ENCODE measurements at regions not wholly inside any gene's neighbourhood (a gene's known extent, or its start where the extent isn't known, plus 50 kb on each side); places are given as distances from the start of the nearest gene placed in this dataset.

GRCh38 chr13:34349091-34349722 lies 531.3 kb downstream of the RFC3 start:
- no peaks in the 10 kb centered on the region for H3K27me3 Mint-ChIP-seq
- no peak for DNase-seq

GRCh38 chr13:34350671-34351070 lies 532.7 kb downstream of the RFC3 start:
- no peak for DNase-seq
- Mint-ChIP-seq H3K9me3 (no peaks in the 10 kb centered on the region), H3K4me3 (no peak overlapping the region), H3K36me3 (no peaks in the 10 kb centered on the region), H3K4me1 (no peaks in the 10 kb centered on the region), H3K27me3 (no peaks in the 10 kb centered on the region), H3K27ac (no peak overlapping the region)

More at GRCh38 chr13:34349091-34349722, 531.3 kb downstream of the RFC3 start:
- no peaks in the 10 kb centered on the region for H3K4me1 Mint-ChIP-seq
- no peaks in the 10 kb centered on the region for H3K36me3 Mint-ChIP-seq
- H3K9me3 Mint-ChIP-seq: no peaks in the 10 kb centered on the region
- no peak overlapping the region for H3K4me3 Mint-ChIP-seq
- no peak overlapping the region for H3K27ac Mint-ChIP-seq

GRCh38 chr13:34351134-34351533 lies 533.2 kb downstream of the RFC3 start:
- DNase-seq: no peak
- Mint-ChIP-seq H3K27ac (no peak overlapping the region), H3K4me1 (no peaks in the 10 kb centered on the region), H3K36me3 (no peaks in the 10 kb centered on the region), H3K4me3 (no peak overlapping the region), H3K9me3 (no peaks in the 10 kb centered on the region), H3K27me3 (no peaks in the 10 kb centered on the region)

DNA sequence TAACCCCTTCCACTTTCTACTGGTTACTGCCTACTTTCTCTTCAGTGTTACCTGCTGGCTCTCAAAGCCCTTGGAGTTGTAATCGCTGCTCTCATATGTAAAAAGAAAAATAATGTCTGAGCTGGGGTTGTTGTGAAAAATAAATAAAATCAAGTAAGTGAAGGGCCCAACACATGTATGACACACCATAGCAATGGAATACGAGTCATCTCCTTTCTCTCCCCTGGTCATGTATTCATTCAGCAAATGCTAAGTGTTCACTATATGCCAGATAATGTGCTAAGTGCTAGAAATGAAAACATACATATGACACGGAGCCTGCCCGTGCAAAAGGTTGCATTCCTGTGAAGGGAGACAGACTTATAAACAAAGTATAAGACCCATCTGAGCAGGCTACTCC lies 535.0 kb downstream of the RFC3 start:
- H3K4me3 Mint-ChIP-seq: no peak overlapping the region
- H3K27me3 Mint-ChIP-seq: peaks cover 4% of the 10 kb centered on the region
- H3K36me3 Mint-ChIP-seq: no peaks in the 10 kb centered on the region
- H3K27ac Mint-ChIP-seq: no peak overlapping the region
- no peak for DNase-seq
- H3K9me3 Mint-ChIP-seq: no peaks in the 10 kb centered on the region
- H3K4me1 Mint-ChIP-seq: no peaks in the 10 kb centered on the region

DNA sequence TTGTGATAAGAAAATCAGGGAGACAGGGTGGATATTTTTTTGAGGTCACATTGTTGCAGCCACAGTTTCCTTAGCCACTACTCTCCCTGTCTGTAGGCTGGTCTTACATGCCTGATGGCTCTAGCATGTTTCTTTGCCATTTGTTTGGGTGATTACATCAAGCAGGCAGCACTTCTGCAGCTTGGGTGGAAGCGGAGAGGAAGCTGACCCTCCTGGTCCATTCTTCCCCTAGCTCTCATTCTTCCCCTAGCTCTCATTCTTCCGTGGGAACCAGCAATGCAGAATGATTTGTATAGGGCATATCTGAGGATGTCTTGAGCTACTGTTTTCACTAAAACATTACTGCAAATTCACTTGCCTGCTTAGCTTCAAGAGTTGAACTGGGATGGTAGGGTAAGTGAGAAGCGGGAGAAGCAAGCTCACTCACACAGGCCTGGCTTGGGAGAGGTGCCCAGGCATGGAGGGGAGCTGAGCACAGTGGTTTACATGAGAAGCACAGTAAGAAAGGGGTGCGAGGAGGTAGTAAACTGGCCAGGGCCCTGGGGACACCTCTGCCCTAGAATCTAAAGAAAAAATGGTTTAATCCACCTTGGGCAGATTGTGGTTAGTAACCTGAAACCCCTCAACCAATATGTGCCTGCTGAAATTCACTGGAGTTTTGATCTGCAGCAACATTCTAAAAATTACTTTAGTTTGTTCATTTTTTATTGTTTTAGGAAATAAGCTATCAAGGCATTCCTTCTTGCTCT lies 538.9 kb downstream of the RFC3 start:
- Mint-ChIP-seq H3K27ac (no peak overlapping the region), H3K4me1 (no peaks in the 10 kb centered on the region), H3K27me3 (peaks cover 4% of the 10 kb centered on the region), H3K9me3 (no peaks in the 10 kb centered on the region), H3K36me3 (no peaks in the 10 kb centered on the region), H3K4me3 (no peak overlapping the region)
- DNase-seq: no peak

- DNase-seq: no peak
- Mint-ChIP-seq H3K36me3 (no peaks in the 10 kb centered on the region), H3K4me1 (no peaks in the 10 kb centered on the region), H3K27ac (no peak overlapping the region), H3K27me3 (peaks cover 4% of the 10 kb centered on the region), H3K4me3 (no peak overlapping the region), H3K9me3 (no peaks in the 10 kb centered on the region)
These were observed 539.7 kb downstream of the RFC3 start for GRCh38 chr13:34357435-34358232.

DNA sequence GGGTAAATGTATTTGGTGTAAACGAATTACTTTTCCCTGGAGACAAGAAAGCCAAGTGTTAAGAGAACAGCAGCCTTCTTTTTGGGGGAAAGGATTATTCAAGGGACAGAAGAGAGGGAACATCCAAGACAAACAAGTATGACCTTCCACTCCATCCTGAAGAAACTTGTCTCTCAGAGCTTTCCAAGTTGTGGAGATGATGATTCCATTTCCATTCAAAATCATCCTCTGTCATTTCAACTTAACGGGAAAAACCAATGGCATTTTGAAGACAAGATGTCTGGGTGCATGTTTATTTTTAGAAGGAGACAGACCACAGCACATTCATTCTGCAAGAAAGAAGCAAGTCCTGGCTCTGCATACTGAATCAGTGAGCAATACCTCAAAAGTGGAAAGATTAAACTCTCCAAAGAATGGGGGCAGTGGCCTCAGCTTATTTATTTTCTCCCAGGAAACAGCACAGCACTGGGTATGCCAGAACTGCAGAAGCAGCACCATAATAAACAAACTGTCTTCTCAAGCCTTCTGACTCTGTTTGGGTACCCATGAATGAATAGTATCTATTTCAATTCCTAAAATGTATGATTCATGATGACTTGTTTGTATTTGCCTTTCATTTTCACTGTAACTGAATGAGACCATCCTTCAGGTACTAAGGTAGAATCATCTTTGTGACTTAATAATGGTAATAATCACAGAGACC lies 541.0 kb downstream of the RFC3 start:
- Mint-ChIP-seq H3K27ac (no peak overlapping the region), H3K4me1 (no peaks in the 10 kb centered on the region), H3K27me3 (peaks cover 4% of the 10 kb centered on the region), H3K9me3 (no peaks in the 10 kb centered on the region), H3K36me3 (no peaks in the 10 kb centered on the region), H3K4me3 (no peak overlapping the region)
- no peak for DNase-seq

GRCh38 chr13:34360702-34361101 lies 542.8 kb downstream of the RFC3 start:
- no peak for DNase-seq
- Mint-ChIP-seq H3K4me1 (no peaks in the 10 kb centered on the region), H3K9me3 (no peaks in the 10 kb centered on the region), H3K4me3 (no peak overlapping the region), H3K27ac (no peak overlapping the region), H3K36me3 (no peaks in the 10 kb centered on the region), H3K27me3 (peaks cover 4% of the 10 kb centered on the region)

DNA sequence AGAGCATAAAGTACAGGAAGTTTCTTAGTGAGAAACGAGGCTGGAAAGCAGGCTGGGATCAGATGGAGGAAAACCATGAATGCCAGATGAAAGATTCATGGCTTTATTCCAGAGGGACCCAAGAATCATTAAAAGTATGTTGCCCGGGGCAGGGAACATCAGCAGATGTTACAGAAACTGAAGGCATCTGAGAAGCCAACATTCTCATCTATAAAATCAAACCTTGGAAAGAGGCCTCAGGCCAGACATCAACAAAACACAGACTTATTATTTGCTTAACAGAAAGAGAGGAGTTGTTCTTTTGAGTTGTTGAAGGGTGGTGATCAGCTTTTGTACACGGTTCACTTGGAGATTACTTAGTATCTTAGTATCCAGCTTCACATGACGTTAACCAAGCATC lies 543.6 kb downstream of the RFC3 start:
- Mint-ChIP-seq H3K27me3 (peaks cover 4% of the 10 kb centered on the region), H3K4me1 (no peaks in the 10 kb centered on the region), H3K9me3 (no peaks in the 10 kb centered on the region), H3K27ac (no peak overlapping the region), H3K4me3 (no peak overlapping the region), H3K36me3 (no peaks in the 10 kb centered on the region)
- DNase-seq: no peak

DNA sequence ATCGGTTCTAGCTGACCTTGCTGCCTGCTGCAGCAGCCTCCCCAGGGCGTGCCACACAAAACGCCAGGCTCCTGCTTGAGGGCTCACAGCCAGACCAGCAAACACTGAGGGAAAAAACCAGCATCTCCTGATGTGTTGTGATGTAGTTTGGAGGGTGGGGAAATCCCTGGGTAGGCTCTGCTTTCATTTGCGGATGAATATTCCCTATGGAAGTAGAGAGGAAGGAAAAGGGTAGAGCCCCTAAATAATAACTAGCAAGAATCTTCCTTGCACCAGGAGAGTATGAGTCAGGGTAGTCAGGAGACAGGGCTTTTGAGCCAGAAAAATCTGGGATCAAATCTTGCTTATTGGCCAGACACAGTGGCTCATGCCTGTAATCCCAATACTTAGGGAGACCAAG lies 545.3 kb downstream of the RFC3 start:
- no peaks in the 10 kb centered on the region for H3K27me3 Mint-ChIP-seq
- no peak for DNase-seq
- no peak overlapping the region for H3K27ac Mint-ChIP-seq
- H3K36me3 Mint-ChIP-seq: no peaks in the 10 kb centered on the region
- peaks cover 2% of the 10 kb centered on the region for H3K9me3 Mint-ChIP-seq
- no peak overlapping the region for H3K4me3 Mint-ChIP-seq
- H3K4me1 Mint-ChIP-seq: no peaks in the 10 kb centered on the region

GRCh38 chr13:34364633-34365032 lies 546.7 kb downstream of the RFC3 start:
- Mint-ChIP-seq H3K4me3 (no peak overlapping the region), H3K36me3 (no peaks in the 10 kb centered on the region), H3K4me1 (no peaks in the 10 kb centered on the region), H3K9me3 (peaks cover 2% of the 10 kb centered on the region), H3K27ac (no peak overlapping the region), H3K27me3 (no peaks in the 10 kb centered on the region)
- DNase-seq: no peak

- H3K4me3 Mint-ChIP-seq: no peak overlapping the region
- no peaks in the 10 kb centered on the region for H3K36me3 Mint-ChIP-seq
- H3K27ac Mint-ChIP-seq: no peak overlapping the region
These were observed 552.0 kb downstream of the RFC3 start for GRCh38 chr13:34369931-34370330.

GRCh38 chr13:34371108-34371507 lies 553.2 kb downstream of the RFC3 start:
- Mint-ChIP-seq H3K36me3 (no peaks in the 10 kb centered on the region), H3K27ac (no peak overlapping the region), H3K4me1 (no peaks in the 10 kb centered on the region), H3K27me3 (peaks cover 3% of the 10 kb centered on the region), H3K4me3 (no peak overlapping the region), H3K9me3 (peaks cover 2% of the 10 kb centered on the region)
- no peak for DNase-seq

More at GRCh38 chr13:34369931-34370330, 552.0 kb downstream of the RFC3 start:
- no peaks in the 10 kb centered on the region for H3K4me1 Mint-ChIP-seq
- peaks cover 2% of the 10 kb centered on the region for H3K9me3 Mint-ChIP-seq
- no peak for DNase-seq
- peaks cover 3% of the 10 kb centered on the region for H3K27me3 Mint-ChIP-seq

DNA sequence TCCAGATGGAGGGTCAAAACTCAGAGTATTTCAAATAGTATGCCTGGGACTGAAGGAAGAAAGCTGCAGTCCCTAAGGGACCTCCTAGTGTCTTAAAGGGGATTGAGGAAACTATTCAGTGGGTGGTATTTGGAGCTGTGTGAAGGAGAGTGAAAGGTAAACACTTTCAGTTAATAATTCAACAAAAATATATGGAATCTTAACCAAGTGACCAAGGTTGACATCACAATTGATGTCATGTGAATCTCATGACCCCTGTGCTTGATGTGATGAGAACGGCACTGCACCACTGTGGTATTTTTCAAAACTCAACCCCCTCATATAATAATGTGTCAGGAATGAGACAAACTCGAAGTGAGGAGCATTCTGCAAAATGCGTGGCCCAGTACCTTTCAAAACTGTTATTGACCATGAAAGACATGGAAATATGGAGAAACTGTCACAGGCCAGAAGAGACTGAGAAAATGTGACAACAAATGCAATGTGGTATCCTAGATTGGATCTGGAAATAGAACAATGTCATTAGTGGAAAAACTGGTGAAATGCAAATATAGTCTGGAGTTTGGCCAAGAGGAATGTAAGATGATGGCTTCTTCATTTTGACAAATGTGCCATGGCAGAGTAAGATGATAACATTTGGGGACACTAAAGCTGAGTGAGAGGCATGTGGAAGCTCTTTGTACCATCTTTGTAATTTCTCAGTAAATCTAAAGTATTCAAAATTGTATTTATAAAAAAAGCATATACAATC lies 553.9 kb downstream of the RFC3 start:
- Mint-ChIP-seq H3K36me3 (no peaks in the 10 kb centered on the region), H3K4me1 (no peaks in the 10 kb centered on the region), H3K27me3 (peaks cover 3% of the 10 kb centered on the region), H3K27ac (no peak overlapping the region), H3K4me3 (no peak overlapping the region), H3K9me3 (peaks cover 2% of the 10 kb centered on the region)
- DNase-seq: no peak
